AG09309 (cell line): ENCODE measurements at regions not wholly inside any gene's neighbourhood (a gene's known extent, or its start where the extent isn't known, plus 50 kb on each side); places are given as distances from the start of the nearest gene placed in this dataset.

Experiments used
- DNase-seq: peaks from one replicate; pipeline ENCODE4 v3.0.0-alpha.2; 2010; ENCODE audit warnings: low read depth
- H3K4me3 ChIP-seq: 2 replicates; pipeline ENCODE4 v1.5.1; 2011; ENCODE audit warnings: mild to moderate bottlenecking, low read depth, low read length, moderate library complexity; ENCODE audit not compliant: control insufficient read depth
- CTCF ChIP-seq: IDR thresholded peaks from 2 replicates; pipeline ENCODE4 v1.5.1; 2011; ENCODE audit warnings: mild to moderate bottlenecking, low read depth, low read length, inconsistent platforms; ENCODE audit not compliant: insufficient read depth, control insufficient read depth; ENCODE audit errors: missing control alignments

- H3K4me3 ChIP-seq: no peak overlapping the region
- DNase-seq: no peak
- TF ChIP-seq CTCF: no peak
Observed at GRCh38 chr18:10032331-10033015, 118.7 kb downstream of the VAPA start.

GRCh38 chr18:10033016-10033399, 119.2 kb downstream of the VAPA start:
- DNase-seq: no peak
- H3K4me3 ChIP-seq: no peak overlapping the region
- TF ChIP-seq CTCF: no peak

GRCh38 chr18:10035281-10035991, 121.6 kb downstream of the VAPA start:
- DNase-seq: no peak
- no peak overlapping the region for H3K4me3 ChIP-seq
- no peak for TF ChIP-seq CTCF

- no peak for TF ChIP-seq CTCF
- H3K4me3 ChIP-seq: no peak overlapping the region
- DNase-seq: no peak
Observed at GRCh38 chr18:10036479-10036878, 122.7 kb downstream of the VAPA start.

- TF ChIP-seq CTCF: no peak
- H3K4me3 ChIP-seq: no peak overlapping the region
- DNase-seq: no peak
Observed at GRCh38 chr18:10037181-10037580, 123.4 kb downstream of the VAPA start.

GRCh38 chr18:10038268-10038667, 124.5 kb downstream of the VAPA start:
- TF ChIP-seq CTCF: no peak
- no peak for DNase-seq
- H3K4me3 ChIP-seq: no peak overlapping the region
